ENCODE measurements at regions not wholly inside any gene's neighbourhood (a gene's known extent, or its start where the extent isn't known, plus 50 kb on each side); places are given as distances from the start of the nearest gene placed in this dataset.
A peak's percentile ranks its signal among the peaks of the same experiment; 100 is the strongest.
"Not testable (repeated sequence)": the region's sequence is repeated elsewhere in the genome, so short reads cannot be mapped to it uniquely, and the experiment has no call there.

- no peak for DNase-seq (ENCODE audit: low spot score)
Measured at GRCh38 chr3:39657075-39657474, 152.3 kb upstream of the MYRIP start.

GRCh38 chr3:39657775-39658174 lies 151.6 kb upstream of the MYRIP start:
- DNase-seq (ENCODE audit: low spot score): no peak

- DNase-seq (ENCODE audit: low spot score): no peak
Measured at GRCh38 chr3:39664931-39665330, 144.5 kb upstream of the MYRIP start.

GRCh38 chr3:39665441-39665840 lies 144.0 kb upstream of the MYRIP start:
- DNase-seq (ENCODE audit: low spot score): no peak

- DNase-seq (ENCODE audit: low spot score): peak; percentile 65
Measured at GRCh38 chr3:39668420-39668819, 141.0 kb upstream of the MYRIP start.

GRCh38 chr3:39671116-39671515 lies 138.3 kb upstream of the MYRIP start:
- no peak for DNase-seq (ENCODE audit: low spot score)

GRCh38 chr3:39671600-39671999 lies 137.8 kb upstream of the MYRIP start:
- no peak for DNase-seq (ENCODE audit: low spot score)

GRCh38 chr3:39705351-39705900 lies 104.0 kb upstream of the MYRIP start:
- DNase-seq (ENCODE audit: low spot score): no peak

GRCh38 chr3:39707314-39707909 lies 102.0 kb upstream of the MYRIP start:
- peak; percentile 20 for DNase-seq (ENCODE audit: low spot score)

GRCh38 chr3:39712413-39713048 lies 96.9 kb upstream of the MYRIP start:
- DNase-seq (ENCODE audit: low spot score): no peak

- DNase-seq (ENCODE audit: low spot score): not testable (repeated sequence)
Measured at GRCh38 chr3:39713341-39713740, 96.1 kb upstream of the MYRIP start.

- no peak for DNase-seq (ENCODE audit: low spot score)
Measured at GRCh38 chr3:39716849-39717248, 92.6 kb upstream of the MYRIP start.

GRCh38 chr3:39718674-39719595 lies 90.5 kb upstream of the MYRIP start:
- DNase-seq (ENCODE audit: low spot score): no peak

- no peak for DNase-seq (ENCODE audit: low spot score)
Measured at GRCh38 chr3:39721076-39721475, 88.3 kb upstream of the MYRIP start.

GRCh38 chr3:39724233-39724846 lies 85.1 kb upstream of the MYRIP start:
- peak; percentile 17 for DNase-seq (ENCODE audit: low spot score)

GRCh38 chr3:39725321-39725720 lies 84.1 kb upstream of the MYRIP start:
- no peak for DNase-seq (ENCODE audit: low spot score)

GRCh38 chr3:39727415-39727814 lies 82.0 kb upstream of the MYRIP start:
- DNase-seq (ENCODE audit: low spot score): no peak

- no peak for DNase-seq (ENCODE audit: low spot score)
Measured at GRCh38 chr3:39733804-39734203, 75.6 kb upstream of the MYRIP start.

GRCh38 chr3:39739658-39740057 lies 69.8 kb upstream of the MYRIP start:
- DNase-seq (ENCODE audit: low spot score): not testable (repeated sequence)

- no peak for DNase-seq (ENCODE audit: low spot score)
Measured at GRCh38 chr3:39744746-39745145, 64.7 kb upstream of the MYRIP start.

- no peak for DNase-seq (ENCODE audit: low spot score)
Measured at GRCh38 chr3:39748002-39748401, 61.4 kb upstream of the MYRIP start.

- DNase-seq (ENCODE audit: low spot score): no peak
Measured at GRCh38 chr3:39748763-39749162, 60.6 kb upstream of the MYRIP start.

Data from Ammon's horn (tissue), 1 donor.